OCI-LY3 (cell line): ENCODE measurements at regions not wholly inside any gene's neighbourhood (a gene's known extent, or its start where the extent isn't known, plus 50 kb on each side); places are given as distances from the start of the nearest gene placed in this dataset.

Experiments
- EZH2phosphoT487 ChIP-seq: fragments of 200-600 bp; shearing (Covaris generic); IDR thresholded peaks from 2 replicates; pipeline ENCODE4 v1.6.1; 2018; ENCODE audit warnings: antibody characterized with exemption, mixed run types, low read depth
- TF ChIP-seq, protein P1 (sequence below): fragments of 200-600, 300-600 bp; sonication (generic); IDR thresholded peaks from 2 replicates; pipeline ENCODE4 v1.5.1; 2014; ENCODE audit warnings: antibody characterized with exemption, low read length, low read depth

DNA sequence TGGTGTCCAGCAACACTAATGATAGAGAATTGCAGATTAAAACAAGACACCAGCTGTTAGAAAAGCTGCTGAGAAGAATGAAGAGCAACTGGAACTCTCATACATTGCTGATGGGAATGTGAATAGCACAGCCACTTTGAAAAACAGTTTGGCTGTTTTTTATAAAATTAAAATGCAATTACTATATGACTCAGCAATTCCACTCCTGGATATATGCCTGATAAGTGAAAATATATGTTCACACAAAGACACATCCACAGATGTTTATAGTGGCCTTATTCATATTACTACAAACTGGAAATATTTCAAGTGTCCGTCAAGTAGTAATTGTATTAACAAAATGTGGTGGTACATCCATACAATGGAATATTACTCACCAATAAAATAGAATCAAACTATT is 99.7 kb upstream of the HAO2 start:
- TF ChIP-seq, protein P1, sequence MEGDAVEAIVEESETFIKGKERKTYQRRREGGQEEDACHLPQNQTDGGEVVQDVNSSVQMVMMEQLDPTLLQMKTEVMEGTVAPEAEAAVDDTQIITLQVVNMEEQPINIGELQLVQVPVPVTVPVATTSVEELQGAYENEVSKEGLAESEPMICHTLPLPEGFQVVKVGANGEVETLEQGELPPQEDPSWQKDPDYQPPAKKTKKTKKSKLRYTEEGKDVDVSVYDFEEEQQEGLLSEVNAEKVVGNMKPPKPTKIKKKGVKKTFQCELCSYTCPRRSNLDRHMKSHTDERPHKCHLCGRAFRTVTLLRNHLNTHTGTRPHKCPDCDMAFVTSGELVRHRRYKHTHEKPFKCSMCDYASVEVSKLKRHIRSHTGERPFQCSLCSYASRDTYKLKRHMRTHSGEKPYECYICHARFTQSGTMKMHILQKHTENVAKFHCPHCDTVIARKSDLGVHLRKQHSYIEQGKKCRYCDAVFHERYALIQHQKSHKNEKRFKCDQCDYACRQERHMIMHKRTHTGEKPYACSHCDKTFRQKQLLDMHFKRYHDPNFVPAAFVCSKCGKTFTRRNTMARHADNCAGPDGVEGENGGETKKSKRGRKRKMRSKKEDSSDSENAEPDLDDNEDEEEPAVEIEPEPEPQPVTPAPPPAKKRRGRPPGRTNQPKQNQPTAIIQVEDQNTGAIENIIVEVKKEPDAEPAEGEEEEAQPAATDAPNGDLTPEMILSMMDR, result no peak
- TF ChIP-seq EZH2phosphoT487, result no peak
